ENCODE measurements at regions not wholly inside any gene's neighbourhood (a gene's known extent, or its start where the extent isn't known, plus 50 kb on each side); places are given as distances from the start of the nearest gene placed in this dataset.

DNA sequence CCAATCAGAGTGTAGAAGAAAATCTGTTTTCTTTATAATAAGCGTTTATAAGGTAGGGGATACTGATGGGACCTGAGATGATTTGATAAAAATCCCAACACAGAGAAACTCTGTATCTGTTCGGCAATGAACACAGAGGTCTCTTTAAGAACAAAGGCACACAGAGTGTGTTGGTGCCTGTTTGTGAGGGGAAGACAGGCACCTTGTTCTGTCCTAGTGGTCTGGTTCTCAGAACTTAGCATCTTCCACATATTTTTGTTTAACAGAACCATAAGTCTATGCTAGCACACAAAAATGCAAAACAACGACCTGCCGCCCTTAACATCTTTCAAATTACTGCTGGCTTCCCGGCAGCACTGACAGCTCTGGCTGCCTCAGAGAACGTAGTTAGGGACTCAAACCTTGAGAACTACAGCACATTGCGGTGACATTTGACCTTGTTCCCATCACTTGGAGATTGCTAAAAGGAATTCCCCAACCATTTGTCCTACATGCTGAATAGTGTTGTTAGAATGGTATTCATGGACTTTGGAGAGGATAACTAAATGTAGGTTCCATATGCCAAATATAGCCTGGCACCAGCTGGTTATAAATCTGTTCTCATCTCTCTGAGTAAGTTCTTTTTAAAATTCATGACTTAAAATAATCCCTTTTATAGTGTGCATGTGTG, 871.7 kb upstream of the TYRP1 start:
- TF ChIP-seq, protein P1, sequence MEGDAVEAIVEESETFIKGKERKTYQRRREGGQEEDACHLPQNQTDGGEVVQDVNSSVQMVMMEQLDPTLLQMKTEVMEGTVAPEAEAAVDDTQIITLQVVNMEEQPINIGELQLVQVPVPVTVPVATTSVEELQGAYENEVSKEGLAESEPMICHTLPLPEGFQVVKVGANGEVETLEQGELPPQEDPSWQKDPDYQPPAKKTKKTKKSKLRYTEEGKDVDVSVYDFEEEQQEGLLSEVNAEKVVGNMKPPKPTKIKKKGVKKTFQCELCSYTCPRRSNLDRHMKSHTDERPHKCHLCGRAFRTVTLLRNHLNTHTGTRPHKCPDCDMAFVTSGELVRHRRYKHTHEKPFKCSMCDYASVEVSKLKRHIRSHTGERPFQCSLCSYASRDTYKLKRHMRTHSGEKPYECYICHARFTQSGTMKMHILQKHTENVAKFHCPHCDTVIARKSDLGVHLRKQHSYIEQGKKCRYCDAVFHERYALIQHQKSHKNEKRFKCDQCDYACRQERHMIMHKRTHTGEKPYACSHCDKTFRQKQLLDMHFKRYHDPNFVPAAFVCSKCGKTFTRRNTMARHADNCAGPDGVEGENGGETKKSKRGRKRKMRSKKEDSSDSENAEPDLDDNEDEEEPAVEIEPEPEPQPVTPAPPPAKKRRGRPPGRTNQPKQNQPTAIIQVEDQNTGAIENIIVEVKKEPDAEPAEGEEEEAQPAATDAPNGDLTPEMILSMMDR (IDR thresholded peaks at IDR 0.05; ENCODE audit: poor library complexity): no peak
- no peak for TF ChIP-seq EZH2phosphoT487 (IDR thresholded peaks at IDR 0.05; ENCODE audit: low read depth, severe bottlenecking, unreplicated experiment)

Measured in hepatocyte (in vitro differentiated cells).